Activated CD8-positive, alpha-beta memory T cell treated with anti-CD3 and anti-CD28 coated beads, Interleukin-2, amount 10 ng/mL, durations not matched to agents 7 days and 5 days (primary cell): ENCODE measurements at regions not wholly inside any gene's neighbourhood (a gene's known extent, or its start where the extent isn't known, plus 50 kb on each side); places are given as distances from the start of the nearest gene placed in this dataset.
"Not testable (repeated sequence)": the region's sequence is repeated elsewhere in the genome, so short reads cannot be mapped to it uniquely, and the experiment has no call there.

Experiments used
- ATAC-seq: fragments of 150-1000 bp; cut with Tn5 transposase; one replicate; pipeline ENCODE4 v1.10.0; 2021; ENCODE audit warnings: moderate library complexity
- CTCF ChIA-PET: fragments of 350-600 bp; sonication (Branson Sonifier 250); formaldehyde crosslinking; loops from one replicate; lab custom pipeline; 2021; ENCODE audit warnings: antibody characterized with exemption; lab: Charles Lee
- DNase-seq: peaks from one replicate; pipeline ENCODE4 v3.0.0-alpha.2; 2020
- H3K27ac Mint-ChIP-seq: one replicate; pipeline ENCODE4 v1.8.0; 2021; ENCODE audit warnings: mild to moderate bottlenecking, mixed read lengths
- H3K27me3 Mint-ChIP-seq: one replicate; pipeline ENCODE4 v1.8.0; 2021; ENCODE audit warnings: mixed read lengths
- H3K36me3 Mint-ChIP-seq: one replicate; pipeline ENCODE4 v1.8.0; 2021; ENCODE audit warnings: mild to moderate bottlenecking, mixed read lengths
- H3K4me1 Mint-ChIP-seq: one replicate; pipeline ENCODE4 v1.8.0; 2021; ENCODE audit warnings: mixed read lengths
- H3K4me3 Mint-ChIP-seq: one replicate; pipeline ENCODE4 v1.8.0; 2021; ENCODE audit warnings: mild to moderate bottlenecking, moderate library complexity, mixed read lengths
- H3K9me3 Mint-ChIP-seq: one replicate; pipeline ENCODE4 v1.8.0; 2022; ENCODE audit warnings: low read depth, mixed read lengths

GRCh38 chr14:66000766-66001165 is 485.4 kb upstream of the CCDC196 start:
- H3K27ac Mint-ChIP-seq = no peak overlapping the region
- CTCF ChIA-PET = no interaction called here
- peaks cover 35% of the 10 kb centered on the region for H3K27me3 Mint-ChIP-seq
- peaks cover 14% of the 10 kb centered on the region for H3K36me3 Mint-ChIP-seq
- no peak for DNase-seq
- ATAC-seq = no peak
- peaks cover 22% of the 10 kb centered on the region for H3K9me3 Mint-ChIP-seq
- no peak overlapping the region for H3K4me3 Mint-ChIP-seq
- H3K4me1 Mint-ChIP-seq = no peaks in the 10 kb centered on the region

DNA sequence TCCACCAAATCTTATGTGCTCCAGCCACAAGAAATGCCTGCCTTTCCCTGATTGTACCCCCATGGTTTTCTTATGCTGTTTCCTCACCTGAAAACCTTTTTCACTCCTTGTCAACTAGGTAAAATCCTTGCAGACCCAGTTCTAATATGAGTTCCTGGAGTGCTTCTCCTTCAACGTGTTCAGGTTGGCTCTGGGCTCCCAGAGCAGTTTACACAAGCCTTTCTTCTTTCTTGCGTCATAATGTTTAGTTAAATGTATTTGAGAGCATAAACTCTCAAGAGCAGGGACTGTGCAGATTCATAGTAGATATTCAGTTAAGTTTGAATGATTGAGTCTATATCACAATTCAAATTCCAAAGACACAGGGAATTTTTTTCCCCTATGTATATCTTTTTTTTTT is 484.8 kb upstream of the CCDC196 start:
- Mint-ChIP-seq H3K4me1 (no peaks in the 10 kb centered on the region), H3K27me3 (peaks cover 39% of the 10 kb centered on the region), H3K4me3 (no peak overlapping the region), H3K36me3 (peaks cover 14% of the 10 kb centered on the region), H3K9me3 (peaks cover 22% of the 10 kb centered on the region), H3K27ac (no peak overlapping the region)
- DNase-seq (no peak), ATAC-seq (no peak)
- CTCF ChIA-PET = no interaction called here

GRCh38 chr14:66003082-66003730 is 483.0 kb upstream of the CCDC196 start:
- Mint-ChIP-seq H3K9me3 (peaks cover 19% of the 10 kb centered on the region), H3K27ac (no peak overlapping the region), H3K36me3 (peaks cover 13% of the 10 kb centered on the region), H3K4me1 (no peaks in the 10 kb centered on the region), H3K4me3 (no peak overlapping the region), H3K27me3 (peaks cover 43% of the 10 kb centered on the region)
- DNase-seq (no peak), ATAC-seq (no peak)
- CTCF ChIA-PET = no interaction called here

DNA sequence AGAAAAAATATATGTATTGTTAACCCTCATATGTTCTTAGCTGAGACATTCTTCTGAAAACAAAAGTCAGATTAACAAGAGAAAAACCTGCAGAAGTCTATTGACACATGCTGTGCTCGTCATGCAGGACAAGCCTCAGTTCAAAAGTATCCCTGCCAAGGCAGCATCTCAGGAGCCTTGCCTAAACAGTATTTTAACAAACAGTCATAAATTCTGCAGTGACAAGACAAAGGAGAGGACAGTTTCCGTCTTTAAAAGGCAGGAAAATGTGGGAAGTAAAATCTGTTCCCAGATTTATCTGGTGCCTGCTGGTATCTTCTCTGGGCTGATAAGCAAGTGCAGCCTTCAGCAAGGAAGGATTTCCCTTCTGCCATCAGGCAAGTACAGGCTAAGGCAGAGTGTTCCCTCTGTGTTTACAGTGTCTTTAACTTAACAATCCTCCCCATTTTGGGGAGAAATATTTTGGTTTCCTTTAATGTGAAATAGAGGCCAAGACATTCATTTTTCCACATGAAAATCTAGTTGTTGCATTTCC is 480.2 kb upstream of the CCDC196 start:
- no peak for ATAC-seq
- Mint-ChIP-seq H3K4me1 (no peaks in the 10 kb centered on the region), H3K27me3 (peaks cover 40% of the 10 kb centered on the region), H3K9me3 (peaks cover 8% of the 10 kb centered on the region), H3K4me3 (no peak overlapping the region), H3K36me3 (peaks cover 8% of the 10 kb centered on the region), H3K27ac (no peak overlapping the region)
- no peak for DNase-seq
- CTCF ChIA-PET = no interaction called here

GRCh38 chr14:66008631-66009030 is 477.5 kb upstream of the CCDC196 start:
- H3K9me3 Mint-ChIP-seq = no peaks in the 10 kb centered on the region
- no peak overlapping the region for H3K27ac Mint-ChIP-seq
- no peak for ATAC-seq
- peaks cover 2% of the 10 kb centered on the region for H3K36me3 Mint-ChIP-seq
- H3K4me3 Mint-ChIP-seq = no peak overlapping the region
- peaks cover 20% of the 10 kb centered on the region for H3K27me3 Mint-ChIP-seq
- CTCF ChIA-PET = no interaction called here
- H3K4me1 Mint-ChIP-seq = peaks cover 6% of the 10 kb centered on the region
- DNase-seq = no peak

GRCh38 chr14:66009089-66009488 is 477.1 kb upstream of the CCDC196 start:
- Mint-ChIP-seq H3K27ac (no peak overlapping the region), H3K4me3 (no peak overlapping the region), H3K4me1 (peaks cover 6% of the 10 kb centered on the region), H3K36me3 (peaks cover 2% of the 10 kb centered on the region), H3K9me3 (no peaks in the 10 kb centered on the region), H3K27me3 (peaks cover 20% of the 10 kb centered on the region)
- CTCF ChIA-PET = no interaction called here
- no peak for ATAC-seq
- no peak for DNase-seq

DNA sequence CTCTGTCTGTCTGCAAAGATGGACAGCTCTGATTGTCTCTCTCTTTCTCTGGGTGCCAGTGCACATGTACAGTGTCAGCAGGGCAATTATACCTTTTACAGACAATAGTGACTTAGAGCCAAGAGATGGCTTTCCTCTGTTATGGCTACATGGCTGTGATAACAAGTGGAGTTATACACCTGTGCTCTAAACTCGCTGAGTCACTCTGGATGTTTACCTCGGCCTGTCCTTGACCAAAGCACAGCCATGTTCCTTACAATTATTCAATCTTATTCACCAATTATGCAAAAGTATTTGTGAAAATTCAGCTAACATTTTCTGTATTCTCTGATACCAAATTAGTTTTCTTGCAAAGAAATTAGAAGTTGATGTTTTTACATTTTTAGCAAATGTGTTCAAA is 475.5 kb upstream of the CCDC196 start:
- no peak overlapping the region for H3K27ac Mint-ChIP-seq
- H3K9me3 Mint-ChIP-seq = no peaks in the 10 kb centered on the region
- peaks cover 15% of the 10 kb centered on the region for H3K27me3 Mint-ChIP-seq
- ATAC-seq = no peak
- CTCF ChIA-PET = interaction anchor here (1.4 kb wide), 1 partner anchor 8 kb away, joined by 3 read pairs; no protein-coding TSS in a partner anchor
- no peak for DNase-seq
- H3K4me3 Mint-ChIP-seq = no peak overlapping the region
- H3K4me1 Mint-ChIP-seq = peaks cover 6% of the 10 kb centered on the region
- no peaks in the 10 kb centered on the region for H3K36me3 Mint-ChIP-seq

- CTCF ChIA-PET = no interaction called here
- Mint-ChIP-seq H3K27ac (no peak overlapping the region), H3K9me3 (peaks cover 4% of the 10 kb centered on the region), H3K27me3 (peaks cover 10% of the 10 kb centered on the region), H3K4me1 (peaks cover 6% of the 10 kb centered on the region), H3K36me3 (no peaks in the 10 kb centered on the region), H3K4me3 (no peak overlapping the region)
- DNase-seq (no peak), ATAC-seq (no peak)
Measured at GRCh38 chr14:66011855-66012254, 474.3 kb upstream of the CCDC196 start.

- not testable (repeated sequence) for H3K9me3 Mint-ChIP-seq, H3K27me3 Mint-ChIP-seq, H3K4me1 Mint-ChIP-seq, H3K4me3 Mint-ChIP-seq, ATAC-seq, H3K27ac Mint-ChIP-seq, H3K36me3 Mint-ChIP-seq, DNase-seq
- CTCF ChIA-PET = interaction anchor here (1.6 kb wide), 1 partner anchor 57 kb away, joined by 3 read pairs; no protein-coding TSS in a partner anchor
Measured at GRCh38 chr14:66013607-66014006, 472.6 kb upstream of the CCDC196 start.

- ATAC-seq (no peak), DNase-seq (no peak)
- Mint-ChIP-seq H3K9me3 (peaks cover 5% of the 10 kb centered on the region), H3K4me3 (no peak overlapping the region), H3K4me1 (peaks cover 6% of the 10 kb centered on the region), H3K27me3 (peaks cover 2% of the 10 kb centered on the region), H3K36me3 (no peaks in the 10 kb centered on the region), H3K27ac (no peak overlapping the region)
- CTCF ChIA-PET = interaction anchor here (1.6 kb wide), 1 partner anchor 55 kb away, joined by 3 read pairs; no protein-coding TSS in a partner anchor
Measured at GRCh38 chr14:66015071-66015780, 470.9 kb upstream of the CCDC196 start.

DNA sequence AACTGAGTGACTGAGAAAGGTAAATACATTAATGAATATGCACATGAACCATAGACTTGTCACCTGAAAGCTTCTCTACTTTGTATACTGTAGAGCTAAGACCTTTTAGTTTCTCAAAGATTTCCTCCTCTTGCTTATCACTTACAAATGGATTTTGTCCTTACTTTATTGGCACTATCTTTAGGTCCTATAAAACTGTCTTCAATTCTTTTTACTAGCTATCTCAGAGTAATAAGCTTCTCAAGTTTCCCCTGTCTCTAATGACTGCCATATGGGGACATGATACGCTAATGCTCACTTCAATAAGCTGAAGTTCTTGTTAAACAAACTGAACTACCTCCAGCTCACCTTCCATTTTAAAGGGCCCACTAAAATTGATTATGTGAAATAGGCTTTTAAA is 468.2 kb upstream of the CCDC196 start:
- ATAC-seq (no peak), DNase-seq (no peak)
- peaks cover 5% of the 10 kb centered on the region for H3K9me3 Mint-ChIP-seq
- no peak overlapping the region for H3K27ac Mint-ChIP-seq
- H3K36me3 Mint-ChIP-seq = no peaks in the 10 kb centered on the region
- CTCF ChIA-PET = no interaction called here
- no peak overlapping the region for H3K4me3 Mint-ChIP-seq
- H3K4me1 Mint-ChIP-seq = peaks cover under 1% of the 10 kb centered on the region
- H3K27me3 Mint-ChIP-seq = peaks cover 2% of the 10 kb centered on the region

GRCh38 chr14:66022526-66022925 is 463.6 kb upstream of the CCDC196 start:
- Mint-ChIP-seq H3K9me3 (no peaks in the 10 kb centered on the region), H3K27ac (no peak overlapping the region), H3K36me3 (no peaks in the 10 kb centered on the region), H3K4me3 (no peak overlapping the region), H3K27me3 (peaks cover 2% of the 10 kb centered on the region), H3K4me1 (no peaks in the 10 kb centered on the region)
- ATAC-seq = no peak
- CTCF ChIA-PET = no interaction called here
- no peak for DNase-seq

- DNase-seq = no peak
- H3K4me1 Mint-ChIP-seq = no peaks in the 10 kb centered on the region
- no peak overlapping the region for H3K27ac Mint-ChIP-seq
- H3K27me3 Mint-ChIP-seq = peaks cover 3% of the 10 kb centered on the region
- ATAC-seq = no peak
- H3K4me3 Mint-ChIP-seq = no peak overlapping the region
- H3K36me3 Mint-ChIP-seq = no peaks in the 10 kb centered on the region
- H3K9me3 Mint-ChIP-seq = peaks cover 4% of the 10 kb centered on the region
- CTCF ChIA-PET = no interaction called here
Measured at GRCh38 chr14:66025779-66026178, 460.4 kb upstream of the CCDC196 start.

- H3K27ac Mint-ChIP-seq, CTCF ChIA-PET, H3K4me1 Mint-ChIP-seq, ATAC-seq, H3K27me3 Mint-ChIP-seq, H3K36me3 Mint-ChIP-seq, H3K4me3 Mint-ChIP-seq, H3K9me3 Mint-ChIP-seq, DNase-seq: not testable (repeated sequence)
Measured at GRCh38 chr14:66031981-66032380, 454.2 kb upstream of the CCDC196 start.
